ENCODE measurements at regions not wholly inside any gene's neighbourhood (a gene's known extent, or its start where the extent isn't known, plus 50 kb on each side); places are given as distances from the start of the nearest gene placed in this dataset.
A peak's percentile ranks its signal among the peaks of the same experiment; 100 is the strongest.

- no peak for TF ChIP-seq CTCF (IDR thresholded peaks at IDR 0.05)
- Histone ChIP-seq H3K9ac (ENCODE audit: low read depth in 2 of 2, low read length in 2 of 2) (no peak overlapping the region), H3K9me3 (no peaks in the 10 kb centered on the region), H3K36me3 (no peaks in the 10 kb centered on the region), H3K4me3 (no peak overlapping the region), H3K27me3 (no peaks in the 10 kb centered on the region), H3K27ac (no peak overlapping the region), H3K4me1 (no peaks in the 10 kb centered on the region)
- intact Hi-C loops (cut with DNase I): no loop called here
- DNase-seq: no peak
These were observed 56.1 kb upstream of the ELMO1 start for GRCh38 chr7:37504801-37505200.

DNA sequence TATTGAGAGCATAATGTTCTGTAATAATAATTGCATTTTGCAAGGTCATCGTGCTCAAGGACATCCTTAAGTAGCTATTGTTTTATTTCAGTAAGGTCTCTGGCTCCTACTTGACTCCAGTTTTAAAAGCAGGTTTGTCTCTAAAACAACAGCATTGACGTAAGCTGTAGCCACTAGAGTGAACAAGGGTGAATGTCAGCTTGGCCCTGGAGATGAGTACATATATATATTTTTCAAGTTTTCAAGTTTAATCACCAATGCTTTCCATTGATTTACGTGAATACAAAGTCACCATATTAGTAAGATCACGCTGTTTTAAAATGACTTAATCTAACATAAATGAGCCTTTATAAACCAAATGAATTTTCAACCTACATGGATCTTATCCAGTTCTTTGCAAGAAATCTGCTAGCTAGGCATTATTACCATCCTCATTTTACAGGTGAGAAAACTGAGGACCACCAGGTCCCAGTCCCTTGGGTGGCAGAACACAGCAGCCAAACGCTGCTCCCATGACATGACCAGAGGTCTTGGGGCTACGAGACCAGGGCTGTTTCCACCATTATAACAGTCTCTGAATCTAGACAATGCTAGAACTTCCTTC lies 57.2 kb upstream of the ELMO1 start:
- no peaks in the 10 kb centered on the region for H3K36me3 ChIP-seq
- no peak overlapping the region for H3K9ac ChIP-seq (ENCODE audit: low read depth in 2 of 2, low read length in 2 of 2)
- H3K9me3 ChIP-seq: no peaks in the 10 kb centered on the region
- no peak overlapping the region for H3K4me3 ChIP-seq
- no peak overlapping the region for H3K27ac ChIP-seq
- DNase-seq: no peak
- no peaks in the 10 kb centered on the region for H3K27me3 ChIP-seq
- intact Hi-C loops (cut with DNase I): no loop called here
- no peaks in the 10 kb centered on the region for H3K4me1 ChIP-seq
- TF ChIP-seq CTCF (IDR thresholded peaks at IDR 0.05): no peak

DNA sequence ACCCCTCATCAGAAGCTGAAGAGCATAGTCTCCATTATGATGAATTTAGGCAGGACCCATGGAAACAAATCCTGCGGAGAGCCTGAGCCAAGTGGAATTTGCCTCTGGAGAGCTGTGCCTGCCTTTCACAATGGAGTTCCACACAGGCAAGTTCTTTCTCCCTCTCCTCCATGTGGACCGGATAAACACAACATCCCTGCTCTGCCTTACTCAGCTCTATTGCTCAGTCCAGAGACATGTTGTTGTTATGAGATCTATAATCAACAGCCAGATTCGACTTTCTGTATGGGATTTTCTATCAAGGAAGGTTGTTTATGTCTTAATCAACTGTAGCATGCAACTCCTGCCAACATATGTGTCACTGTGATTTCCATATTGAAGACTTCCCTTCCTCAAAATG lies 59.5 kb upstream of the ELMO1 start:
- Histone ChIP-seq H3K27ac (no peak overlapping the region), H3K4me3 (no peak overlapping the region), H3K9me3 (no peaks in the 10 kb centered on the region), H3K9ac (ENCODE audit: low read depth in 2 of 2, low read length in 2 of 2) (no peak overlapping the region), H3K36me3 (no peaks in the 10 kb centered on the region), H3K27me3 (no peaks in the 10 kb centered on the region), H3K4me1 (no peaks in the 10 kb centered on the region)
- DNase-seq: no peak
- TF ChIP-seq CTCF (IDR thresholded peaks at IDR 0.05): no peak
- intact Hi-C loops (cut with DNase I): no loop called here

GRCh38 chr7:37510043-37510634 lies 61.5 kb upstream of the ELMO1 start:
- Histone ChIP-seq H3K27me3 (no peaks in the 10 kb centered on the region), H3K9ac (ENCODE audit: low read depth in 2 of 2, low read length in 2 of 2) (no peak overlapping the region), H3K36me3 (no peaks in the 10 kb centered on the region), H3K4me1 (no peaks in the 10 kb centered on the region), H3K27ac (no peak overlapping the region), H3K9me3 (no peaks in the 10 kb centered on the region), H3K4me3 (no peak overlapping the region)
- DNase-seq: no peak
- peak; percentile 54 for TF ChIP-seq CTCF (IDR thresholded peaks at IDR 0.05)
- intact Hi-C loops (cut with DNase I): no loop called here

- no peak overlapping the region for H3K4me3 ChIP-seq
- no peak overlapping the region for H3K27ac ChIP-seq
- no peaks in the 10 kb centered on the region for H3K27me3 ChIP-seq
- no peak for DNase-seq
- no peaks in the 10 kb centered on the region for H3K4me1 ChIP-seq
- intact Hi-C loops (cut with DNase I): no loop called here
- TF ChIP-seq CTCF (IDR thresholded peaks at IDR 0.05): no peak
- no peaks in the 10 kb centered on the region for H3K9me3 ChIP-seq
- no peaks in the 10 kb centered on the region for H3K36me3 ChIP-seq
- H3K9ac ChIP-seq (ENCODE audit: low read depth in 2 of 2, low read length in 2 of 2): no peak overlapping the region
These were observed 63.3 kb upstream of the ELMO1 start for GRCh38 chr7:37511915-37512314.
